ENCODE measurements at regions not wholly inside any gene's neighbourhood (a gene's known extent, or its start where the extent isn't known, plus 50 kb on each side); places are given as distances from the start of the nearest gene placed in this dataset.

DNA sequence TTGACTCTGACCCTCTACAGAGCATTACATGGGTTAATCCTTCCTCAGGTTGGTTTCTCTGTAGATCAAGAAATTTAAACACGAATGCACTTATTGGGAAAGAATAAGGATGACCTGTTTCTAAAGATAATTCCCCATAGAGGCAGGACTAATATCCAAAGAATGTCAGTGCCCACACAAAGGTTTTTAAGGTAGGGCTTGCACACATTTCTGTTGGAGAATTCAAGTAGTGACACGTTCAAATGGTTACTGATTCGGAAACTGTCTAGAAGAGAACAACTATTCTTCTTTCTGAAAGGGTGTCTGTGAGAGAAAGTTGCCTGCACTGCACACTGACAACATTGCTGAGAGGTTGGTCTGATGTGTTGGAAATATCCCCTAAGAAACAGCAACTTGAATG is 167.3 kb downstream of the ZNF326 start:
- Histone ChIP-seq H3K9me2 (ENCODE audit: insufficient read depth) (peaks cover 8% of the 10 kb centered on the region; the same call in 1 of the 2 replicates), H3K4me2 (no peak overlapping the region), H3K27me3 (ENCODE audit: insufficient read depth) (no peaks in the 10 kb centered on the region), H3F3A (replicated peaks; ENCODE audit: low read depth) (no peaks in the 10 kb centered on the region), H3K4me3 (no peak overlapping the region), H3K36me3 (ENCODE audit: insufficient read depth) (peaks cover 6% of the 10 kb centered on the region; the same call in 1 of the 2 replicates), H2AFZ (no peak overlapping the region), H3K4me1 (ENCODE audit: insufficient read depth) (no peaks in the 10 kb centered on the region), H3K79me2 (replicated peaks; ENCODE audit: insufficient read depth) (no peaks in the 10 kb centered on the region), H4K20me1 (replicated peaks; ENCODE audit: insufficient read depth) (no peaks in the 10 kb centered on the region), H3K27ac (ENCODE audit: low read depth) (no peak overlapping the region)
- DNase-seq (ENCODE audit: low spot score) (no peak), ATAC-seq (no peak)
- H3K27me3 Mint-ChIP-seq (ENCODE audit: insufficient read depth, low read depth, poor library complexity) = no peaks in the 10 kb centered on the region
- TF ChIP-seq, protein P1, sequence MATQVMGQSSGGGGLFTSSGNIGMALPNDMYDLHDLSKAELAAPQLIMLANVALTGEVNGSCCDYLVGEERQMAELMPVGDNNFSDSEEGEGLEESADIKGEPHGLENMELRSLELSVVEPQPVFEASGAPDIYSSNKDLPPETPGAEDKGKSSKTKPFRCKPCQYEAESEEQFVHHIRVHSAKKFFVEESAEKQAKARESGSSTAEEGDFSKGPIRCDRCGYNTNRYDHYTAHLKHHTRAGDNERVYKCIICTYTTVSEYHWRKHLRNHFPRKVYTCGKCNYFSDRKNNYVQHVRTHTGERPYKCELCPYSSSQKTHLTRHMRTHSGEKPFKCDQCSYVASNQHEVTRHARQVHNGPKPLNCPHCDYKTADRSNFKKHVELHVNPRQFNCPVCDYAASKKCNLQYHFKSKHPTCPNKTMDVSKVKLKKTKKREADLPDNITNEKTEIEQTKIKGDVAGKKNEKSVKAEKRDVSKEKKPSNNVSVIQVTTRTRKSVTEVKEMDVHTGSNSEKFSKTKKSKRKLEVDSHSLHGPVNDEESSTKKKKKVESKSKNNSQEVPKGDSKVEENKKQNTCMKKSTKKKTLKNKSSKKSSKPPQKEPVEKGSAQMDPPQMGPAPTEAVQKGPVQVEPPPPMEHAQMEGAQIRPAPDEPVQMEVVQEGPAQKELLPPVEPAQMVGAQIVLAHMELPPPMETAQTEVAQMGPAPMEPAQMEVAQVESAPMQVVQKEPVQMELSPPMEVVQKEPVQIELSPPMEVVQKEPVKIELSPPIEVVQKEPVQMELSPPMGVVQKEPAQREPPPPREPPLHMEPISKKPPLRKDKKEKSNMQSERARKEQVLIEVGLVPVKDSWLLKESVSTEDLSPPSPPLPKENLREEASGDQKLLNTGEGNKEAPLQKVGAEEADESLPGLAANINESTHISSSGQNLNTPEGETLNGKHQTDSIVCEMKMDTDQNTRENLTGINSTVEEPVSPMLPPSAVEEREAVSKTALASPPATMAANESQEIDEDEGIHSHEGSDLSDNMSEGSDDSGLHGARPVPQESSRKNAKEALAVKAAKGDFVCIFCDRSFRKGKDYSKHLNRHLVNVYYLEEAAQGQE (IDR thresholded peaks at IDR 0.05; ENCODE audit: unreplicated experiment) = no peak
- TF ChIP-seq, protein P2, sequence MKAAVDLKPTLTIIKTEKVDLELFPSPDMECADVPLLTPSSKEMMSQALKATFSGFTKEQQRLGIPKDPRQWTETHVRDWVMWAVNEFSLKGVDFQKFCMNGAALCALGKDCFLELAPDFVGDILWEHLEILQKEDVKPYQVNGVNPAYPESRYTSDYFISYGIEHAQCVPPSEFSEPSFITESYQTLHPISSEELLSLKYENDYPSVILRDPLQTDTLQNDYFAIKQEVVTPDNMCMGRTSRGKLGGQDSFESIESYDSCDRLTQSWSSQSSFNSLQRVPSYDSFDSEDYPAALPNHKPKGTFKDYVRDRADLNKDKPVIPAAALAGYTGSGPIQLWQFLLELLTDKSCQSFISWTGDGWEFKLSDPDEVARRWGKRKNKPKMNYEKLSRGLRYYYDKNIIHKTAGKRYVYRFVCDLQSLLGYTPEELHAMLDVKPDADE (IDR thresholded peaks at IDR 0.05) = no peak
- TF ChIP-seq, protein P3, sequence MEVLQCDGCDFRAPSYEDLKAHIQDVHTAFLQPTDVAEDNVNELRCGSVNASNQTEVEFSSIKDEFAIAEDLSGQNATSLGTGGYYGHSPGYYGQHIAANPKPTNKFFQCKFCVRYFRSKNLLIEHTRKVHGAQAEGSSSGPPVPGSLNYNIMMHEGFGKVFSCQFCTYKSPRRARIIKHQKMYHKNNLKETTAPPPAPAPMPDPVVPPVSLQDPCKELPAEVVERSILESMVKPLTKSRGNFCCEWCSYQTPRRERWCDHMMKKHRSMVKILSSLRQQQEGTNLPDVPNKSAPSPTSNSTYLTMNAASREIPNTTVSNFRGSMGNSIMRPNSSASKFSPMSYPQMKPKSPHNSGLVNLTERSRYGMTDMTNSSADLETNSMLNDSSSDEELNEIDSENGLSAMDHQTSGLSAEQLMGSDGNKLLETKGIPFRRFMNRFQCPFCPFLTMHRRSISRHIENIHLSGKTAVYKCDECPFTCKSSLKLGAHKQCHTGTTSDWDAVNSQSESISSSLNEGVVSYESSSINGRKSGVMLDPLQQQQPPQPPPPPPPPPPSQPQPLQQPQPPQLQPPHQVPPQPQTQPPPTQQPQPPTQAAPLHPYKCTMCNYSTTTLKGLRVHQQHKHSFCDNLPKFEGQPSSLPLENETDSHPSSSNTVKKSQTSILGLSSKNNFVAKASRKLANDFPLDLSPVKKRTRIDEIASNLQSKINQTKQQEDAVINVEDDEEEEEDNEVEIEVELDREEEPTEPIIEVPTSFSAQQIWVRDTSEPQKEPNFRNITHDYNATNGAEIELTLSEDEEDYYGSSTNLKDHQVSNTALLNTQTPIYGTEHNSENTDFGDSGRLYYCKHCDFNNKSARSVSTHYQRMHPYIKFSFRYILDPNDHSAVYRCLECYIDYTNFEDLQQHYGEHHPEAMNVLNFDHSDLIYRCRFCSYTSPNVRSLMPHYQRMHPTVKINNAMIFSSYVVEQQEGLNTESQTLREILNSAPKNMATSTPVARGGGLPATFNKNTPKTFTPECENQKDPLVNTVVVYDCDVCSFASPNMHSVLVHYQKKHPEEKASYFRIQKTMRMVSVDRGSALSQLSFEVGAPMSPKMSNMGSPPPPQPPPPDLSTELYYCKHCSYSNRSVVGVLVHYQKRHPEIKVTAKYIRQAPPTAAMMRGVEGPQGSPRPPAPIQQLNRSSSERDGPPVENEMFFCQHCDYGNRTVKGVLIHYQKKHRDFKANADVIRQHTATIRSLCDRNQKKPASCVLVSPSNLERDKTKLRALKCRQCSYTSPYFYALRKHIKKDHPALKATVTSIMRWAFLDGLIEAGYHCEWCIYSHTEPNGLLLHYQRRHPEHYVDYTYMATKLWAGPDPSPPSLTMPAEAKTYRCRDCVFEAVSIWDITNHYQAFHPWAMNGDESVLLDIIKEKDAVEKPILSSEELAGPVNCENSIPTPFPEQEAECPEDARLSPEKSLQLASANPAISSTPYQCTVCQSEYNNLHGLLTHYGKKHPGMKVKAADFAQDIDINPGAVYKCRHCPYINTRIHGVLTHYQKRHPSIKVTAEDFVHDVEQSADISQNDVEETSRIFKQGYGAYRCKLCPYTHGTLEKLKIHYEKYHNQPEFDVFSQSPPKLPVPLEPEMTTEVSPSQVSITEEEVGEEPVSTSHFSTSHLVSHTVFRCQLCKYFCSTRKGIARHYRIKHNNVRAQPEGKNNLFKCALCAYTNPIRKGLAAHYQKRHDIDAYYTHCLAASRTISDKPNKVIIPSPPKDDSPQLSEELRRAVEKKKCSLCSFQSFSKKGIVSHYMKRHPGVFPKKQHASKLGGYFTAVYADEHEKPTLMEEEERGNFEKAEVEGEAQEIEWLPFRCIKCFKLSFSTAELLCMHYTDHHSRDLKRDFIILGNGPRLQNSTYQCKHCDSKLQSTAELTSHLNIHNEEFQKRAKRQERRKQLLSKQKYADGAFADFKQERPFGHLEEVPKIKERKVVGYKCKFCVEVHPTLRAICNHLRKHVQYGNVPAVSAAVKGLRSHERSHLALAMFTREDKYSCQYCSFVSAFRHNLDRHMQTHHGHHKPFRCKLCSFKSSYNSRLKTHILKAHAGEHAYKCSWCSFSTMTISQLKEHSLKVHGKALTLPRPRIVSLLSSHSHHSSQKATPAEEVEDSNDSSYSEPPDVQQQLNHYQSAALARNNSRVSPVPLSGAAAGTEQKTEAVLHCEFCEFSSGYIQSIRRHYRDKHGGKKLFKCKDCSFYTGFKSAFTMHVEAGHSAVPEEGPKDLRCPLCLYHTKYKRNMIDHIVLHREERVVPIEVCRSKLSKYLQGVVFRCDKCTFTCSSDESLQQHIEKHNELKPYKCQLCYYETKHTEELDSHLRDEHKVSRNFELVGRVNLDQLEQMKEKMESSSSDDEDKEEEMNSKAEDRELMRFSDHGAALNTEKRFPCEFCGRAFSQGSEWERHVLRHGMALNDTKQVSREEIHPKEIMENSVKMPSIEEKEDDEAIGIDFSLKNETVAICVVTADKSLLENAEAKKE (CRISPR knock-in tag; IDR thresholded peaks at IDR 0.05) = no peak
- TF ChIP-seq CREB1 (CRISPR knock-in tag; IDR thresholded peaks at IDR 0.05; ENCODE audit: low read depth) (no peak), JUNB (IDR thresholded peaks at IDR 0.05; ENCODE audit: unreplicated experiment) (no peak), POLR2AphosphoS5 (IDR thresholded peaks at IDR 0.05; ENCODE audit: low read depth) (no peak), NANOG (IDR thresholded peaks at IDR 0.05; ENCODE audit: borderline replicate concordance) (no peak), ZNF331 (CRISPR knock-in tag; IDR thresholded peaks at IDR 0.05; ENCODE audit: low read depth) (no peak), EZH2 (IDR thresholded peaks at IDR 0.05; ENCODE audit: low read depth, unreplicated experiment) (no peak), EZH2phosphoT487 (IDR thresholded peaks at IDR 0.05; ENCODE audit: unreplicated experiment) (no peak), STAT1 (IDR thresholded peaks at IDR 0.05; ENCODE audit: unreplicated experiment) (no peak), ZNF114 (CRISPR knock-in tag; IDR thresholded peaks at IDR 0.05) (no peak)
- TF ChIP-seq, protein P4, sequence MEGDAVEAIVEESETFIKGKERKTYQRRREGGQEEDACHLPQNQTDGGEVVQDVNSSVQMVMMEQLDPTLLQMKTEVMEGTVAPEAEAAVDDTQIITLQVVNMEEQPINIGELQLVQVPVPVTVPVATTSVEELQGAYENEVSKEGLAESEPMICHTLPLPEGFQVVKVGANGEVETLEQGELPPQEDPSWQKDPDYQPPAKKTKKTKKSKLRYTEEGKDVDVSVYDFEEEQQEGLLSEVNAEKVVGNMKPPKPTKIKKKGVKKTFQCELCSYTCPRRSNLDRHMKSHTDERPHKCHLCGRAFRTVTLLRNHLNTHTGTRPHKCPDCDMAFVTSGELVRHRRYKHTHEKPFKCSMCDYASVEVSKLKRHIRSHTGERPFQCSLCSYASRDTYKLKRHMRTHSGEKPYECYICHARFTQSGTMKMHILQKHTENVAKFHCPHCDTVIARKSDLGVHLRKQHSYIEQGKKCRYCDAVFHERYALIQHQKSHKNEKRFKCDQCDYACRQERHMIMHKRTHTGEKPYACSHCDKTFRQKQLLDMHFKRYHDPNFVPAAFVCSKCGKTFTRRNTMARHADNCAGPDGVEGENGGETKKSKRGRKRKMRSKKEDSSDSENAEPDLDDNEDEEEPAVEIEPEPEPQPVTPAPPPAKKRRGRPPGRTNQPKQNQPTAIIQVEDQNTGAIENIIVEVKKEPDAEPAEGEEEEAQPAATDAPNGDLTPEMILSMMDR (conservative IDR thresholded peaks at IDR 0.05; ENCODE audit: low read depth in 2 of 2) = no peak
- H3K36me3 Mint-ChIP-seq (ENCODE audit: low read depth) = peaks cover 8% of the 10 kb centered on the region
- H3K4me3 Mint-ChIP-seq = no peak overlapping the region
- no peak overlapping the region for H3K27ac Mint-ChIP-seq
- H3K4me1 Mint-ChIP-seq = no peaks in the 10 kb centered on the region
- peaks cover 9% of the 10 kb centered on the region for H3K9me3 Mint-ChIP-seq

Data from GM23338 (cell line).